C4-2B (cell line): ENCODE measurements at regions not wholly inside any gene's neighbourhood (a gene's known extent, or its start where the extent isn't known, plus 50 kb on each side); places are given as distances from the start of the nearest gene placed in this dataset.

ENCODE experiments used
- ZFX ChIP-seq: fragments of 450-650 bp; IDR thresholded peaks from 2 replicates; pipeline ENCODE4 v1.6.1; 2017
- TF ChIP-seq, protein P1 (sequence below): fragments of 450-650 bp; conservative IDR thresholded peaks from 2 replicates; pipeline ENCODE4 v1.5.1; 2017; ENCODE audit warnings: mild to moderate bottlenecking

DNA sequence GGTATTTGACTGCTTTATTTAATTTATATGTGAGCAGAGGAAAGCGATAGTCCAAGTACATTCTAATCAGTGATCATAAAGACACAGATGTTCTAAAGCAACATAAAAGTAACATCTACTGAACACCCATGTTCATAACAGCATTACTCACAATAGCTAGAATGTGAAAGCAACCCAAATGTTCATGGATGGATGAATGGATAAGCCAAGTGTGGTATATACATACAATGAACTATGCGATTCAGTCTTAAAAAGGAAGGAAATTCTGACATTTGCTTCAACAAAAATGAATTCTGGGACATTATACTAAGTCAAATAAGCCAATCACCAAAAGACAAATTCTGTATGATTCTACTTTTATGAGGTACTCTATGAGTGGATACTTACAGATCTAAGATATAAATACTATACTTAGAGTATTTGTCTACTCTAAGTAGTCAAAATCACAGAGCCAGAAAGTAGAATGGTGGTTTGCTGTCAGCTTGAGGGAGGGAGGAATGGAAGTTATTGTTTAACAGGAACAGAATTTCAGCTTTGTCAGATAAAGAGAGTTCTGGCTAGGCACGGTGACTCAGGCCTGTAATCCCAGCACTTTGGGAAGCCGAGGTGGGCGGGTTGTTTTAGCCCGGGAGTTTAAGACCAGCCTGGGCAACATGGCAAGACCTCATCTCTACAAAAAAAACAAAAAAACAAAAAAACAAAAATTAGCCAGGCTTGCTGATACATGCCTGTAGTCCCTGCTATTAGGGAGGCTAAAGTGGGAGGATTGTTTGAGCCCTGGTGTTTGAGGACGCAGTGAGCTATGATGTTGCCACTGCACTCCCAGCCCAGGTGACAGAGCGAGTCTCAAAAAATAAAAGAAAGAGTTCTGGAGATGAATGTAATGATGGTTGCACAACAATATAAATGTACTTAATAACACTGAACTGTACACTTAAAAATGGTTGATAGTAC, 79.7 kb upstream of the ARHGAP29 start:
- TF ChIP-seq, protein P1, sequence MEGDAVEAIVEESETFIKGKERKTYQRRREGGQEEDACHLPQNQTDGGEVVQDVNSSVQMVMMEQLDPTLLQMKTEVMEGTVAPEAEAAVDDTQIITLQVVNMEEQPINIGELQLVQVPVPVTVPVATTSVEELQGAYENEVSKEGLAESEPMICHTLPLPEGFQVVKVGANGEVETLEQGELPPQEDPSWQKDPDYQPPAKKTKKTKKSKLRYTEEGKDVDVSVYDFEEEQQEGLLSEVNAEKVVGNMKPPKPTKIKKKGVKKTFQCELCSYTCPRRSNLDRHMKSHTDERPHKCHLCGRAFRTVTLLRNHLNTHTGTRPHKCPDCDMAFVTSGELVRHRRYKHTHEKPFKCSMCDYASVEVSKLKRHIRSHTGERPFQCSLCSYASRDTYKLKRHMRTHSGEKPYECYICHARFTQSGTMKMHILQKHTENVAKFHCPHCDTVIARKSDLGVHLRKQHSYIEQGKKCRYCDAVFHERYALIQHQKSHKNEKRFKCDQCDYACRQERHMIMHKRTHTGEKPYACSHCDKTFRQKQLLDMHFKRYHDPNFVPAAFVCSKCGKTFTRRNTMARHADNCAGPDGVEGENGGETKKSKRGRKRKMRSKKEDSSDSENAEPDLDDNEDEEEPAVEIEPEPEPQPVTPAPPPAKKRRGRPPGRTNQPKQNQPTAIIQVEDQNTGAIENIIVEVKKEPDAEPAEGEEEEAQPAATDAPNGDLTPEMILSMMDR: no peak
- no peak for TF ChIP-seq ZFX
